Myocyte (in vitro differentiated cells): ENCODE measurements at regions not wholly inside any gene's neighbourhood (a gene's known extent, or its start where the extent isn't known, plus 50 kb on each side); places are given as distances from the start of the nearest gene placed in this dataset.
A peak's percentile ranks its signal among the peaks of the same experiment; 100 is the strongest.

ENCODE experiments used
- DNase-seq: peaks from one replicate; pipeline ENCODE4 v3.0.0-alpha.2; 2012; ENCODE audit warnings: low read depth

DNA sequence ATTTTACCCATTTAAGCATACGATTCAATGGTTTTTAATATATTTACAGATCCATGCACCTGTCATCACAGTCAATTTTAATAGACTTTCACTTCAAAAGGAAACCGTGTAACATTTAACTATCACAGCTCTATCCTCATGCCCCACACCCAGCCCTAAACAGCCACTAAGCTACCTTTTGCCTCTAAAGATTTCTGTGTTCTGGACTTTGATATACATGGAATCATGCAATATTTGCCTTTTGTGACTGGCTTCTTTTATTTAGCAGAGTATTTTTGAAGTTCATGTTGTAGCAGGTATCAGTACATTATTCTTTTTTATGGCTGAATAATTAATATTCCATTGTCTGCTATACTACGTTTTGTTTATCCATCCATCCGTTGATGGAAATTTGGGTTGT is 50.3 kb upstream of the STX16 start:
- no peak for DNase-seq

GRCh38 chr20:58599966-58600365 is 51.1 kb upstream of the STX16 start:
- no peak for DNase-seq

DNA sequence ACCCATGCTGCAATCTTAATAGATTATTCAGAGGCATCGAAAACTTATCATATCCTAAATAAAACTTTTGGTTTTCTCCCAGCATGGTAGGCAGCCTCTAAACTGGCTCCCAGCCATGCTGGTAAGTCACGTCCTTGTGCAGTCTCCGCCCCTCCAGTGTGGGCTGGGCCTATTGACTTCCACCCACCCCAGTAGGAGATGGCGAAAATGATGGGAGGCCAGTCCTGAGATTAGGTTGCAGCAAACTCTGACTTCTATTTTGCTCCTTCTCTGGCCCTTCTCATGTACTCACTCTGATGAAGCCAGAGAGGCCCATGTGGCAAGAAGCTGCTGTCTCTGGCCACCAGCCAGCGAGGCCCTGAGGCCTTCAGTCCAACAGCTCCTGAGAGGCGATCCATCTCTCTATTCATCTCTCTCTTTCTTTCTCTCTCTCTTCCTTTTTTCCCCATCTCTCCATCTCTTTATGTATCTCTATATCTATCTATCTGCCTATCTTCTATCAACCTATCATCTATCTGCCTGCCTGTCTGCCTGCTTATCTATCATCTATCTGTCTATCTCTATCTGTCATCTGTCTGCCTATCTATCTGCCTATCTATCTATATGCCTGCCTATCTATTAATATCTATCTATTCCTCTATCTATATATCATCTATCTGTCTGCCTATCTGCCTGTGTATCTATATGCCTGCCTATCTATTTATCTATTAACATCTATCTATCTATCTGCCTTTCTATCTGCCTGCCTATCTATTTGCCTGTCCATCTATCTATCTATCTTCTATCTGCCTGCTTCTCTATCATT is 52.7 kb upstream of the STX16 start:
- peak; percentile 24 for DNase-seq

DNA sequence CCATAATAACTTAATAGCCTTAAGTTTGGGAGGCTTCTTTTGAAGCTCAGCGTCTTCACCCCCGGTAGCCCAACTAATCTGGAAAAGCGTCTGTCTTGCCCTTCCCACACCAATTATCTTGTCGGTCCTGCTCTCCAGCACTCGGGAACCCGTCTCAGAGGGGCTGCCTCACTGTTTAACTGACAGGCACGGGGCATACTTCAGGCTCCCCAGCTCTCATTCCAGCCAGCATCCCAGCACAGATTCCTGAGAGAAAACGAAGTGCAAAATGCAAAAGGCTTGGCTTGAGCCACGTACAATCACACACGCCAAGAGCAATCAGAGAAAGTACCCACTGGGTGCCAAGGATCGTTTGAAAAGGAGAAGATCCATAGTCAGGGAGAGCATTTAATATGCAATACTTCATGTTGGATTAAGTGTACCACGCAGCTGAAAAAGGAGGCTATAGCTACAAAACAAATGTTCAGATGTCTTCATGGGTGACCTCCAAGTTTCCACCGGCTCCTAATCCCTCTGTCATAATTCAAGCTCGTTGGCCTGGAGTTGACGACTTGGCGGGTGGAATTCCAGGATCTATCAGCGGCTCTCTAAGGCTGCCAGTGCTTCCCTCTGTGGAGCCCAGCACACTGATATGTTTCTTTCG is 53.7 kb upstream of the STX16 start:
- no peak for DNase-seq

- peak; percentile 15 for DNase-seq
Measured at GRCh38 chr20:58596750-58597248, 54.3 kb upstream of the STX16 start.

DNA sequence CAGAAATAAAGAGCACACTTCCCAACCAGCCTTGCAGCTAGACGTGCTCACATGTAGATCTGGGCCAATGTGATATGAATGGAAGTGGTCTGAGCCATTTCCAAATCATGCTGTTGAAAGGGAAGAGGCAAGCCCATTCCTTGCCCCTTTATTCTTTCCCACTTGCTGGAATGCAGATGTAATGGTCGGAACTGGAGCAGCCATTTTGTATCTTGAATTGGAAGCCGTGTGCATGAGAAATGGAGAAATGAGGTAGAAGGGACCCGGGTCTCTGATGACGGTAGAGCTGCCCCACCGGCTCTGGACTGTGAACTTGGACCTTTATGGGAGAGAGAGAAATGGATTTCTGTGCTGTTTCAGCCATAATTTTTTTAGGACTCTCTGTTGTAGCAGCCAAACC is 54.8 kb upstream of the STX16 start:
- no peak for DNase-seq

GRCh38 chr20:58595167-58595566 is 55.9 kb upstream of the STX16 start:
- DNase-seq, result no peak

DNA sequence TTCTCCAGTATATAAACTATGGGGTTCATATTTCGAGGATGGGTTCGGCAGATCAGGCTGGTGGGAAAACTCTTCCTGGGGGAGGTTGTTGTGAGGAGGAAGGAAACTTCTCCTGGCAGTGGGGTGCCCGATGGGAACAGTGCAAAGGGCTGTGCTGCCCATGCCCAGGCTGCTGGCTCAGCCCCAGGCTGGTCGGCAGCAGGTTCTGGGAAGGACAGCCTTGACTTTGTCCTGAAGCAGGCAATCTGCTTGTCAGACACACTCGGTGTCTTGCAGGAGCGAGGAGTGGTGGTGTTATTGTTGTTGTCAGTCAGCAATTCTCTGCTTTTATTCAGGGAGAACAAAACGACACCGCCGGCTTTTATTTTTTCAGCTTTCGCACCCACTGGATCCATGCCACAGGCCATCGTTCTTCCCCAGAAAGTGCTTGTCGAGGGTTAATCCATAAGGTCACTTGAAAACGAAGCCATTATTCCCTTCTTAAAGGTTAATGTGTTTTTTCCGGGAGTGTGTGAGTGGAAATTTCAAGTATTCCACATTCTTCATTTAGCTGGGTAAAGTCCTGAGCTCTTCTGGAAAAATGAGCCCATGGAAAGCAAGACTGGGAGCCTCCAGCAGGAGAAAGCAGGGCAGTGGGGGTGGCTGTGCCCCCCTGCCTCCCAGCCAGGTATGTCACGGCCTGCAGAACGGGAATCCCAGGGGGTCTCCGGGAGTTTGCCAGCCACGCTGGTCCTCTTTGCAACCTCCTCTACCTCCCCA is 57.0 kb upstream of the STX16 start:
- no peak for DNase-seq

DNA sequence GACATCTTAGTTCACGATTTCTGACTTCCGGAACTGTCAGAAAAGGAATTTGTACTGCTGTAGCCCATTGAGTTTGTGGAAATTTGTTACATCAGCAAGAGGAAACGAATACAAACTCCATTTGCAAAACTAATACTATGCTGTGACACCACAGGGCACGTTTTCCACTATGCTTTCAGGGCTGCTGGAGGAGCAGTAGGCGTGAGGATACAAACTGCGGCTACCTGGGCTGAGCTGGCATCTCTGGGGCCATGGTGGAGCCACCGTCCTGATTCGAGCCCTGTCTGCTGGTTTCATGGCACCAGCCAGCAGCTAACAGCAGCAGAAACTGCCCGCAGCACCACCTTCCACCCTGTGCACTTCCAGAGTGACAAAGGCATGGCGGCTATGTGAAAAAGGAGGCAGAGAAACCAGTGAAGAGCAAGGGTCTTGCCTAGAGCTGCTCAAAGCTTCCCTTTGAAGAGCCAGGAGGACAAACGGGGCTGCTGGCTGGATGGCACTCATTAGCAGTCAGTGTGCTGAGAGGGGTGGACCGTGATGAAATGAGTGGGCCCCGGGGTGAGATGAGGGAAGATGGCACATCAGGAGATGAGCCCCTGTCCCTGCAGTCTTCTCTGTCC is 58.9 kb upstream of the STX16 start:
- no peak for DNase-seq

GRCh38 chr20:58590679-58591473 is 60.2 kb upstream of the STX16 start:
- no peak for DNase-seq

GRCh38 chr20:58587467-58587866 is 63.6 kb upstream of the STX16 start:
- no peak for DNase-seq

- DNase-seq, result no peak
Measured at GRCh38 chr20:58586565-58587093, 64.5 kb upstream of the STX16 start.

- no peak for DNase-seq
Measured at GRCh38 chr20:58585753-58586540, 65.1 kb upstream of the STX16 start.

- no peak for DNase-seq
Measured at GRCh38 chr20:58584881-58585752, 66.0 kb upstream of the STX16 start.

- DNase-seq, result no peak
Measured at GRCh38 chr20:58584051-58584824, 66.8 kb upstream of the STX16 start.

DNA sequence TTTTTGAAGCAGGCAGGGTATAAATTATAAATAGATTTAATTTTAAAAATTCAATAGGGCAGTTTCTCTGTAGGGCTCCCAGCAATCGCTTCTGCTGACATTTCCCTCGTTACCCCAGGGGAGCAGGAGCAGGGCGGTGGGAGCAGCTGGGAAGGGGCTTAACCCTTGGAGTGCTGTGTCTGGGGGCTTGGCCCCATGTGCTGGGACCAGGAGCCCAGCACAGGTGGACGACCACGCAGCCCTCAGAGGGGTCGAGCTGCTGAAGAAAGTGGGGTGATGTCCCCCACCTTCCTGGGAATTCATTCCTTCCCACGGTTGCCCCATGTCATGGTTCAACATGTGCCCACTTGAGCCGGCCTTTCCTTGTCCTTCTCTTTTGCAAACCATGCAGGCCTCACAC is 67.5 kb upstream of the STX16 start:
- DNase-seq, result no peak

DNA sequence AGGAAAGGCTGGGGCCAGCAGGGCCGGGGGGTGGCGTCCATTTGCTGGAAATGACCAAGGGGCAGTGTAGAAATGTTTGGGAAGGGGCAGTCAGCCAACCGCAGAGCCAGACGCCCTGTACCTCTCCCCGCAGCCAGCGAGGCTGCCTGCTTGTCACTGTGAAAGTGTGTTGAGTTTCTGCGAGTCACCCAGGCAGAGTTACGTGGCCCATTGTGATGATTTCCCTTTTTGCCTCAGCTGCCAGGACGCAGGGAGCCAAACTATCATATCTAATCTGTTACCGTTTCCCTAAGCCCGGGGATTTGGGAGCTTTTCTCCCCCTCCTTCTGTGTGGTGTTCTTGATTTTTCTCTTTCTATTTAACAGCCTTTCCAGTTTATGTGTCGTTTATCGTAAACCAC is 67.9 kb upstream of the STX16 start:
- DNase-seq, result no peak

- no peak for DNase-seq
Measured at GRCh38 chr20:58580474-58580835, 65.3 kb upstream of the APCDD1L start.
